ENCODE measurements at regions not wholly inside any gene's neighbourhood (a gene's known extent, or its start where the extent isn't known, plus 50 kb on each side); places are given as distances from the start of the nearest gene placed in this dataset.

DNA sequence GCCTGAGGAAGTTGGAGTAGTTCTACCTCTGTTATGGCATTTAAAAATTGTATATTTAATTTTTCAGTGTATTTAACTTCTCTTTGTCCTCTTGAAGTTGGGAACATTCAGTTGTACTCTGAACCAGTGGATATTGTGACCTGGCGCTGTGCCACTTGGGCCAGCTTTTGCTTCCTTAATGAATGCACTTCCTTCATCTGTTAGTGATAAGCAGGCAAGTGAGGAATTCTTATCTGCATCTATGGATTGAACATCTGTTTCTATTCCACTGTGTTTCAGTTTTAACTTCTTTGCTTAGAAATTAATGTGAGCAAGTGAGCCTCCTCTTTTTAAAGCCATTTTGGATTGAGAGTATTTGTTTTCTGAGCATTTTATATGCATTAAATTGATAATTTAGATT, 128.3 kb downstream of the UCHL1 start:
- no peak for DNase-seq (ENCODE audit: low read depth in 4 of 4, low spot score in 3 of 4)

DNA sequence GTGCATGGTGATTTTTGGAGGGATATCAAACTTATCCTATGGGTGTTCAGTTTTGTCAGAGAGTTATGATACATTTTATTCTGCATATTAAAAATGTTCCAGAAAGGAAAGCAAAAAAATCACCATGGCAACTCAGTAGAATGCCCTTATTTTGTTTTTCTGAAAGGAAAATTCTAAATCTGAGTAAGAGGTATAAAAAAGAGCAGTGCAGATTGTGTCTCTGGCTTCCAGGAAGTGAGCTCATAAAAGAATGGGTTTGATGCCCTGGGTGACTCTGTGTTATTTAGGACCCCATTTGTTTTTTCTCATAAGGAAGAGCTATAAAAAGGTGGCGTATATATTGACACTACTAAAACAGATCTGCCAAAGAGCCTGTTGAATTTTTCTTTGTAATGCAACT, 128.8 kb downstream of the UCHL1 start:
- no peak for DNase-seq (ENCODE audit: low read depth in 4 of 4, low spot score in 3 of 4)

DNA sequence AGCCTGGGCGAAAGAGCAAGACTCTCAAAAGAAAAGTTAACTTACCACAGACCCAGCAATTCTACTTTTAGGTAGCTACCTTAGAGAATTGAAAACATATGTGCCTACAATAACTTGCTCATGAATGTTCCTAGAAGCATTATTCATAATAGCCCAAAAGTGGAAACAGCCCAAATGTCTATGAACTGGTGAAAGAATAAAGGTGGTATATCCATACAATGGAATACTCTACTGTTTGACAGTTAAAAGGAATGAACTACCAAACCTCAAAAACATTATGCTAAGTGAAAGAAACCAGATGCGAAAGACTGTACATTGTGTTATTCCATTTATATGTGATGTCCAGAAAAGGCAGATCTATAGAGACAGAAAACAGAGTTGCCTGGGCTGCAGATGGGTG, 131.4 kb downstream of the UCHL1 start:
- DNase-seq (ENCODE audit: low read depth in 4 of 4, low spot score in 3 of 4): no peak

DNA sequence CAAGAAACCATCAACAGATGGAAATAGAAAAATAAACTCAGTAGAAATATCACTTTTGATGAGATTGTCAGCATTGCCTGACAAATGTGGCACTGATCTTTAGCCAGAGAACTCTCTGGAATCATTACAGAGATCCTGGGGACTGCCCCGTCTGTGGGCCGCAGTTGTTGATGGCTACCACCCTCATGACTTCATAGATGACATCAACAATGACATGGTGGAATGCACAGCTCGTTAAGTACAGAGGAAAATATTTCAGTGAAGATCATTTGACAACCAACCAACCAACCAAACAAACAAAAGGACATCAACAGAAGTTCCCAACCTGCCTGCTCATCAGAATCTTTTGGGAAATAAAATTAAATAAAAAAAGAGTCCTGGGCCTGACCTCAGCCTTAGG, 132.6 kb downstream of the UCHL1 start:
- no peak for DNase-seq (ENCODE audit: low read depth in 4 of 4, low spot score in 3 of 4)

DNA sequence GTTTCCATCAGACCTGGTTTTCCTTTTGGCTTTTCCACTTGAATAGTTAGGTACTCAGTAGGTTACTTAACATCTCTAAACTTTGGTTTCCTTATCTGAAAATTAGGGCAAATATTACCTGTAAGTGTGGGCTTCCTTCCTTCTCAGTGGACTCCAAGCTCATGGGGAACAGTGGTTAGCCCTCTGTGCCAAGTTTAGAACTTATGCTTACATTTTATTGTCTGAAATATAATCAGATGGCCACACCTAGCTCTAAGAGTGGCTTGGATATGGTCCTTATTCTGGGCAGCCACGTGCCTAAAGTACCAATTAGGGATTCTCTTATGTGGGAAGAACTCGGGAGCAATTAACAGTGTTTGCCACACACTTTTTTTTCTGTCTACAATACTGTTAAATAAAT, 133.9 kb downstream of the UCHL1 start:
- no peak for DNase-seq (ENCODE audit: low read depth in 4 of 4, low spot score in 3 of 4)

DNA sequence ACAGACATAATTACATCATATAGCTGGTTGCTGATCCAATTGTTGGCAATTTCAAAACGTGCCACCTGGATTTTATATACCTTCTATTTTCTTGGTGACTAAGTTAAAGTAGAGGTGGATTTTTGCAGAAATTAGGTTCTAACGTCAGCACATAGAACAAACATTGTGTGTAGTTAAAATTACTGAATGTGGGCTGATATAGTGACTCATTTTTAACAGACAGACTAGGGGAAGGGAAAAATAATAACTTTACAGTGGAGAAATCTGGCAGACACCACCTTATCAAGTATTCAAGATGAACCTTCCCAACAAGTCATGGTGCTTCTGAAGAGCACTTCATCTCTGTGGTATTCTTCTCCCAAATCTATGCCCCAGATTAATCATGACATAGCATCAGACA, 134.5 kb downstream of the UCHL1 start:
- no peak for DNase-seq (ENCODE audit: low read depth in 4 of 4, low spot score in 3 of 4)

DNA sequence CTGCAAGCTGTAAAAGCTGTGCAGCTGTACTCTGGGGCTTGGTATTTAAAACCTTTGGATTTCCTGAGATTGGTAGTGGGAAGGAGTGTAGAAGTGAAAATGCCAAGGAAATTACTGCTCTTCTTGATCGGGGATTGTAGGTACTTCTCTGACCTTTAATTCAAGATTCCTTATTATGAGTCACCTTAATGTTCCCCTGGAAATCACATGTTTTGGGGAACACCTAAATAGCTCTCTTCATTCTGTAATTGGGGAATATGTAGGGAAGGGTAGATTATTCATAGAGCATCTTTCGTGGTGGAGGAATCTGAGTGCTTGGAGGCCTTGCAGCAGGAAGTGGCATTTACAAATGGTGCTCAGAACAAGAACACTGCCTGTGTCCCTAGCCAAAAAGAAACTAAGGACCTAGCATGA, 137.8 kb downstream of the UCHL1 start:
- DNase-seq (ENCODE audit: low read depth in 4 of 4, low spot score in 3 of 4): no peak

DNA sequence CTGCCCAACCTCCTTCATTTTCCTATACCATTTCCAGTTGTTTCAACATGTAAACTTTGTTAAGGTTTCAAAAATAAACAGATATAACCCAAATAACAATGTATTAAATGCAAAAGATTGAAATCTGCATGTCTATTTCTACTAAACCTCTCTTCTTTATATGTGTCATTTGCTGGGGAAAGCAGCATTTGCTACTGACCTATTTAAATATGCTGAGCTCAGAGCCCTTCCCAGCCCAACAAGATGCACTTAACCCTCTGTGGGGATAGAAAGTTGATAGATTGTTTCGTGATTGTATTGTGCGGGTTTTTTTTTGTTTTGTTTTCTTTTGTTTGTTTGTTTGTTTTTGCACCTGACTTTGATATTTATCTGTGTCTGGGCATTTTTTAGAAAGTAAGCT, 139.5 kb downstream of the UCHL1 start:
- no peak for DNase-seq (ENCODE audit: low read depth in 4 of 4, low spot score in 3 of 4)

DNA sequence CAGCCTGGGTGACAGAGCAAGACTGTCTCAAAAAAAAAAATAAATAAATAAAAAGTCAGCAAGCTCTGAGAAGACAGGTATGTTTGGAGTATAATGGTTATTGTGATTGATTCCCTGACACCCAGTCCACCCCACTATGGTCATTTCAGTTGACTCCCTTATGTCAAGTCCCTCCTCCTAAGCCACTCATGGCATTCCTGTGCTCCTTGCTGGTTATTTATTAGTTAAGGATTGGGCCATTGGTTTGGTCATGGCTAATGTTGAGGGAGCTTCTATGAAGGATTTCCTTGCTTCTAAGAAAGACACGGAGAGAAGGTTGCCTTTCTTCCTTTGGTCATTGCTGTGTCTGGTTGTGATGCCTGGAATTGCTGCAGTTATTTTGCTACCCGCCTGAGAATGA, 140.1 kb downstream of the UCHL1 start:
- no peak for DNase-seq (ENCODE audit: low read depth in 4 of 4, low spot score in 3 of 4)

DNA sequence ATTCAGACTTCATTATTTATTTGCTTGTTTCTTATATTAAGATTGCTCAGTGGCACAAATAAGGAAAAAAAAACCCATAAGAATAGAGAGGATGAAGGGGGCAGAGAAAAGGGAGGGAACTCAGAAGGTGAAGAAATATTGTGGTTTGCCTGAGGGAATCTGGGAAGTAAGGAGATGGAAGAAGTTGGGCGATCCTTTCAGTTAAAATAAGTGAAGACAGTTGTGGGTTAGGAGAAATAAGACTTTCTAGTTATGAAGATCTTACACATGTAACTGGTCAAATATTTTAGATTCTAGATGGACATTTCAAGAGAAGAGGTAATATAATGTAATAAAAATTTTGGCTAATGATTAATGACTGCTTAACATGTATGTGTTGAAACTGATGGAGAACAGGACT, 138.7 kb upstream of the LIMCH1 start:
- DNase-seq (ENCODE audit: low read depth in 4 of 4, low spot score in 3 of 4): no peak

DNA sequence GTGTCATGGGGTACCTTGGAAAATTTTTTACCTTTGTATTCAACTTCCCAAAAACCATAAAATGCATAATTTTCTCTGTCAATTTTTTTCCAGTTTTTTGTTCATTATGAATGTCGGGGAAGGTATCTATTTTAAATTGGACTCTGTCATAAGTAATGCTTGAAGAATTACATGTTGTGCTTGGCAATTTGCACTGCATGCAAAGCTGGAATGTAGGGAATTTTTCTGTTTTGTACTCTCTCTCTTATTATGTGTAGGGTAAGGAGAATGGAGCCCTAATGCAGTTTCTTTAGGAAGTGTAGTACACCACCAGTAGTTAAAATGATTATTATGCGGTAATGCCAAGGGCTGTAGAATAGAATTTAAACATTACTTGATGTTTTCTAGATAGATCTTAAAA, 137.7 kb upstream of the LIMCH1 start:
- DNase-seq (ENCODE audit: low read depth in 4 of 4, low spot score in 3 of 4): no peak

DNA sequence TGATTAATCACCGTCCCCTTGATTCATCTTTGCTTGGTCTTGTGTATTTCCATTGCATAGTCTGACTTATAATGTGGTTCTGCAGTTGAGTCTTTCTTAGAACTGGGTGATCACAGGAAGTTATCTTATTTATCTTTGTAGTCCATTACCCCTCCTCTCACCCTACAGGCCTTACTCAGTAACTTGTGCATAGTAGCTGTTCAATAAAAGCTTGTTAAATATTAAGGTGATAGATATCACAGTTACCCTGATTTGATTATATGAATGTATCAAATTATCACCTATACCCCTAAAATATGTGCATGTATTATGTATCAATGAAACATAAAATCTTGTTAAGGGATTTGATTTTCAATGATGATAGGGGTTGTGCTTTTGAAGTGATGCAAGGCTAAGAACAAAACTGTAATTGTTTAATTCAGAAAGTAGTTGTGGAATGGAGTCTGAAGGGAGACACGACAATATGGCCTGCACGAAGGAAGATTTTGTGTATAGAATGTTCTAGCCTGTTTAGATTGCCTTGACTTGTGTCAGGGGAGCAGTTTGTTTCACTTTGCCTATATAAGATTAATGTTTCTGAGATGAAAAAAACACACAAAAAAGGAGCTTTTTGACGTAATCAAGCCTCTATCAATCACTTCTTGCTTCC, 132.4 kb upstream of the LIMCH1 start:
- no peak for DNase-seq (ENCODE audit: low read depth in 4 of 4, low spot score in 3 of 4)

DNA sequence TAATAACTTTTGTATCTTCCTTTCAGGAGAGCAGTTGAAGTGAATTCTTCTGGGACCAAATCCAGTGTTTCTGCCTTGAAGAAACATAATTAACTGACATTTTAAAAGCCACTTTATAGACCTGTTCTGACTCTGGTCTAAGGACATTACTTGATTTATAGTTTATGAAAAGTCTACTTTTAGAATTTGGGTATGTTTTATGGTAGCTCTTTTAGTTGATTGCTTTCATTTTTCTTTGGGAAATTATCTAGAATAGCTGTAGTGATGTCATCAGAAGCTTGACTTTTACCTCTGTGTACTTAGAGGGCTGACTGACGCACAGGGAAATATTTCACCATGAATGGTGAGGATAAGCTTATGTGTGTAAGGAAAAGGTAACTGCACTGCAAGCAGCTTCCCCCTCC, 131.8 kb upstream of the LIMCH1 start:
- DNase-seq (ENCODE audit: low read depth in 4 of 4, low spot score in 3 of 4): no peak

DNA sequence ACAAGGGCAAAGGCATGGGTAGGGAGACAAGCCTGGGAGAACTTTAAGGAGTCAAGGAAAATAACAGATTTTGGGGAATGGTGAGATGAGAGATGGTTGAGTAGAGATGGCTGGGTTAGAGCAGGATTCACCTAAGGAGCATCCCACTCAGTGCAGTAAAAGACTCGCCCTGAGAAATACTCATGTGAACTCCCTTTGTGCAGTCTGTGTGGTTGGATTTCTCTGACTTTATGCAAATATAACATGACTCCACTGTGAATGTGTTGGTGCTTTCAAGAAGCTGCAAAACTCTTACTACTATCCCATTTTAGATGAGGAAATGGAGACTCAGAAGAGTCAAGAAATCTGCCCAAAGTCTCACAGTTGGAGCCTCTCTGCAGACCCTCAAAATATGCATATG, 129.8 kb upstream of the LIMCH1 start:
- no peak for DNase-seq (ENCODE audit: low read depth in 4 of 4, low spot score in 3 of 4)

DNA sequence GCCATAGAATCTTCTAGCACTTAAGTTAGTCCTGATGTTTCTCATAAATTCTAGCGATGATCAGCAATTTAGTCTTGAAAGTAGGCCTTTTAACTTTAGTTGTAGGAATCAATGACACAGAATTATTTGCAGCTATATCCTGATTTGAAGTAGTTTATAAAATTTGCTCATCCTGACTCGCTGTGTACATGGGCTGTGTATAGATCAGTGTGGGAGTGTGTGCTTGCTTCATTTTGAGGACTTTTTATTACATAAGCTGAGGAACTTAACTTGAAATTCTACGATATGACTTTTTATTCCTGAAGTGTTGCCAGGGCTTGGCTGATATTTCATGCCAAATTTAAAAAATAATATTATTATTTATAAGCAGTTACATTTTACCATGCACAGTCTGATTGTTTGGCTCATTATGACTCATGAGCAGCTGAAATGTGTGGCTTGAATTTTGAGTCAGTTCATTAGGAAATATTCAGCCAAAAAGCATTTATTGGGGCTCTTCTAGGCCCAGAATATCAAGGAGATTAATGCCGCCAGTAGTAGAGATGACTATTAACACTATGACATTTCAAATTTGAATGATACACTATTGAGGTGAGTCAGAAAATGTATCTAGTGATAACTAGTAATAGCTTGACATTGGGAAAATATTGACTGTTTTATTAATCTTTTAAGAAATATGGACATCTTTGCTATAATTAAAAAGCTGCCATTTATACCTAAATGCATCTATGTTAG, 128.9 kb upstream of the LIMCH1 start:
- DNase-seq (ENCODE audit: low read depth in 4 of 4, low spot score in 3 of 4): no peak

DNA sequence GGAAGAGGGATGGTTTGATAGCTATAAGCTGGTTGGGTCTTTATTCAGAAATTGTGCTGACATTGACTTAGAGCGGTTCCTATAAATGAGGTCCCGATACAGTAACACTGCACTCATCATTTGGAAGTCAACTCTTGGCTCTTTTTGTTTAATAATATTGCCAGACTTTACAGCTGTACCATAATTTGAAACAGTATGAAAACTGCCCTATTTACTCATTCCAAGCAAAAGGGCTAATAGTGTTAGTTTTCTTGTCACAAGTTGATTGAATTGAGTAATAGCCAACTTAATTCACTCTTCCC, 128.4 kb upstream of the LIMCH1 start:
- DNase-seq (ENCODE audit: low read depth in 4 of 4, low spot score in 3 of 4): no peak

DNA sequence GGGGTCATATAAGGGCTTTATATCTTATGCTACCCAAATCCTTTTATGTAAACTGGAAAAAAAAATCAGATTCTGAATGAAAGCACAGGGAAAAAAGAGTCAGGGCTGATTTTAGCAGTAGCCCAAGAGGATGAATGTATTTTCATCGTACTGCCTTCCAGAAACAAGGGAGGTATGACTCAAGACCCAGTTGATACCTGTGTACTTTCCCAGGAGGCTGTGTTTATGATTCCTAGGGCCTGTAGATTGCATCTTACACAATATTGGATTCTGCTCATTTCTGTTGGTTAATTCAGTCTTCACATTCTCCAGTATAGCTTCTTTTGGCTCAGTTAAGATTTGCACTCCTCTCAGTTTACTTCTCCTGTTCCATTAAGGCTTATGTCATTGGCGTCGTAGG, 127.9 kb upstream of the LIMCH1 start:
- DNase-seq (ENCODE audit: low read depth in 4 of 4, low spot score in 3 of 4): no peak

DNA sequence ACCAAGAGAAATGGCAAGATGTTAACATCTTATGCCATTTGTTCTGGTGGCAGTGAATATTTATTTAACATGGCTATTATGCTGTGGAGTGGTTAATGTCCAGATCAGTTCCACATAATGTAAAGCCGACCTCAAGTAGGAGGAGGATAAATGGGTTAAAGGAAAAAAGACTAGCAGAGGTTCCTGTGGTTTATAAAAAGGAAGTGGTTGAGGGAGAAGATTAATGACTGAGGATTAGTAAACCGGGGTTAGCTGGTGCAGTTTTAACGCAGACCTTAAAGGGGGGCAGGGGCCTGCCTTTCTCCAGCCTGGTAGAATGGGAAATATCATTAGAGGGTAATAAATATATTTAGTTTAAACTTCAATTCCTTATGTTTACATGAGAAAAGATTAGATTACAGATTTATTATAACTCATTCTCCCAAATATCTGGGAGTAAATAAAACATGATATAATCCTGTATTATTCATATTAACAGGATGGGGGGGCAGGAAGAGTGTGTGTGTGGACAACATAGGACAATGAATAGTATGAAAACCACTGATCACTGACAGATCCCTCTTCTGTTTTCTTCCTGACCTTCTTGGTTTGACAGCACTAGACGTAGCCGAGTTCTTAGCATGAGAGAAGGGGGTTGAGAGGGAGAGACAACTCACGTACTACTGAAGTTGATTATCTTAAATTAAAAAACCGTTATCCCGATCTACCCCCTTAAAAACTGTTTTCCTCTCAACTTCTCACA, 124.1 kb upstream of the LIMCH1 start:
- DNase-seq (ENCODE audit: low read depth in 4 of 4, low spot score in 3 of 4): no peak

DNA sequence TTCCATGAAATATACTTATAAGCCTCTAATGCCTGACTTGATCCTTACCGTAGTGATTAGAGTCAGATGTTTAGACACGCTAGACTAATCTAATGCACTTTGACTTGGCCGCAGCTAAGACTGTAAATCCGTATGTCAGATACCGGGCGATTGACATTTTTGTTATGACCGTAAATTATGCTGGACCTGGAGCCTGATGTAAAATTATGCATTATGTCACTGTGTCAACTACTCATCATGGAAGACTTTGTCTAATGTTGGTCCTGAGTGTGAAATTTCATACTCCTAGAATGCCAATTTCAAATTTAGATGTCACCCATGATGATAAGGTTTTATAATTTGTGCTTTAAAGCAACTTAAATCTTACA, 123.6 kb upstream of the LIMCH1 start:
- no peak for DNase-seq (ENCODE audit: low read depth in 4 of 4, low spot score in 3 of 4)

DNA sequence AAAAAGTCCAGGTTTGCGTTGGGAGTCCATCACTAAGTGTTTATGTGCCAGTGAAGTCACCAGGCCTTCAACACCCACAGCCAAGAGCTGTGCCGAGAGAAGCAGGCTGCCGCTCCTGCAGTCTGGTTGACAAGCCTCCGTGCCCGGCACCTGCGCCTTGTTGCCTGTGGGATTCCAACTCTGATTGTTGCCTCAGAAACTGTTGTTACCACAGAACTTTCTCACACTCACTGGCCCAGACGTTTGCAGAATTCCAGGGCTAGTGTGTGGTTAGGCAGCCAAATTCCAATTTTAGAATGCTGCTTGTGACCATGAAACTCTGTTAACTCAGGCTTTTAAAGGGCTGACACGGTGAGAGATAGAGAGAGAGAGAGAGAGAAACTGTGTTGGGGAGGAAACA, 119.5 kb upstream of the LIMCH1 start:
- no peak for DNase-seq (ENCODE audit: low read depth in 4 of 4, low spot score in 3 of 4)

DNA sequence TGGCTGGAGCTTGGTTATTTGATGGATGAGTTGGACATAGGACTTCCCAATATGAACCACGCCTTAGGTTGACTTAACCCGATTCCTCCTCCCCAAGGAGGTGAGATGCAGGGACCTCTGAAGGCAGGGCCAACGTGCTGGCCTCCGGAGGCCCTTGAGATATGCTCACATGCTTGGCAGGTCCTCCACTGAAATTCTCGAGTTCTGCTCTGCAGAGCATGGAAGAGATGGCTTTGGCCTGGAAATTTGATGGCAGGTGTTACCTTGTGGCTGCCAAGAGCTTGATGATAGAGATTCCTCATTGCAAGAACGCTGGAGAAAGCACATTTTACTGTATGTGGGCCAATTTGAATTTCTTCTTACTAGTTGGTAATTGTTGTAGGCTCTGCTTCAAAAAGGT, 117.4 kb upstream of the LIMCH1 start:
- no peak for DNase-seq (ENCODE audit: low read depth in 4 of 4, low spot score in 3 of 4)

DNA sequence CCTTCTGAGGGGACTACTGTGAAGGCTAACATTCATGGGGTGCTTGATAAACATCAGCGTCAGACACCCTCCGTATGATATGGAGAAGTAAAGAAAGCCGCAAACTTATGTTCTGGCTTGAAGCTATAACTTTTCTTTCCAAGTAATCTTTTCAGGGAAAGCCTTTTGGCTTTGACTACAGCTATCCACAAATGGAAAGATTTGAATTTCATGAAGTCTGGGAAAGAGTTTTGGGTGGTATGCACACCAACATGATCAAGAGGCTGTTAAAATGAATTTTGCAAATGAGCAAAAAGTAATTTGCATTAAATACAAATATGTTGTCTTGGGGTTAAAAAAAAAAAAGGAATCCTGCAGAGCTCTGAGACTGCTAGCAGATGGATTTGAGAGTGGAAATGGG, 114.8 kb upstream of the LIMCH1 start:
- no peak for DNase-seq (ENCODE audit: low read depth in 4 of 4, low spot score in 3 of 4)

Measured in right renal pelvis (tissue), 4 donors.